ENCODE measurements at regions not wholly inside any gene's neighbourhood (a gene's known extent, or its start where the extent isn't known, plus 50 kb on each side); places are given as distances from the start of the nearest gene placed in this dataset.

- Histone ChIP-seq H3K9ac (ENCODE audit: extremely low read depth, low read length, poor library complexity, severe bottlenecking) (no peak overlapping the region), H3K27me3 (ENCODE audit: control insufficient read depth, insufficient read depth, low read length, poor library complexity, severe bottlenecking) (no peaks in the 10 kb centered on the region), H3K4me1 (ENCODE audit: control insufficient read depth, insufficient read depth, low read length) (no peaks in the 10 kb centered on the region), H3K36me3 (ENCODE audit: control insufficient read depth, insufficient read depth, low read length) (no peaks in the 10 kb centered on the region), H3K27ac (ENCODE audit: low read depth, low read length) (no peak overlapping the region), H3K9me3 (ENCODE audit: control insufficient read depth, low read length) (no peaks in the 10 kb centered on the region), H3K4me3 (ENCODE audit: low read length) (no peak overlapping the region)
- Mint-ChIP-seq H3K36me3 (ENCODE audit: low read depth) (no peaks in the 10 kb centered on the region), H3K27me3 (ENCODE audit: insufficient read depth) (no peaks in the 10 kb centered on the region), H3K4me3 (no peak overlapping the region), H3K4me1 (no peaks in the 10 kb centered on the region), H3K27ac (no peak overlapping the region), H3K9me3 (peaks cover 7% of the 10 kb centered on the region)
- no peak for TF ChIP-seq CTCF (conservative IDR thresholded peaks at IDR 0.05)
- no peak for DNase-seq
- WGBS, 2 experiments (ENCODE audit: insufficient coverage in 1 of 2, insufficient read length in 1 of 2), result 100% methylated on average over 1 of the region's 1 CpG; no CpG with 5 or more reads in 1 of the 2 experiments
Observed at GRCh38 chr5:105409695-105410094, 1847.1 kb upstream of the NUDT12 start.

- H3K27ac Mint-ChIP-seq, result no peak overlapping the region
- no peaks in the 10 kb centered on the region for H3K4me1 ChIP-seq (ENCODE audit: control insufficient read depth, insufficient read depth, low read length)
Observed at GRCh38 chr5:105407200-105407599, 1844.6 kb upstream of the NUDT12 start.

GRCh38 chr5:105397749-105398148 lies 1835.2 kb upstream of the NUDT12 start:
- Mint-ChIP-seq H3K36me3 (ENCODE audit: low read depth) (no peaks in the 10 kb centered on the region), H3K4me3 (no peak overlapping the region), H3K4me1 (no peaks in the 10 kb centered on the region), H3K27ac (no peak overlapping the region), H3K27me3 (ENCODE audit: insufficient read depth) (no peaks in the 10 kb centered on the region), H3K9me3 (no peaks in the 10 kb centered on the region)
- WGBS, 2 experiments (ENCODE audit: insufficient coverage in 1 of 2, insufficient read length in 1 of 2), result 78% methylated on average over 1 of the region's 1 CpG; no CpG with 5 or more reads in 1 of the 2 experiments
- Histone ChIP-seq H3K27me3 (ENCODE audit: control insufficient read depth, insufficient read depth, low read length, poor library complexity, severe bottlenecking) (no peaks in the 10 kb centered on the region), H3K4me3 (ENCODE audit: low read length) (no peak overlapping the region), H3K27ac (ENCODE audit: low read depth, low read length) (no peak overlapping the region), H3K36me3 (ENCODE audit: control insufficient read depth, insufficient read depth, low read length) (no peaks in the 10 kb centered on the region), H3K4me1 (ENCODE audit: control insufficient read depth, insufficient read depth, low read length) (no peaks in the 10 kb centered on the region), H3K9ac (ENCODE audit: extremely low read depth, low read length, poor library complexity, severe bottlenecking) (no peak overlapping the region), H3K9me3 (ENCODE audit: control insufficient read depth, low read length) (no peaks in the 10 kb centered on the region)
- no peak for TF ChIP-seq CTCF (conservative IDR thresholded peaks at IDR 0.05)
- DNase-seq, result no peak

More at GRCh38 chr5:105407200-105407599, 1844.6 kb upstream of the NUDT12 start:
- no peak overlapping the region for H3K4me3 ChIP-seq (ENCODE audit: low read length)
- Mint-ChIP-seq H3K4me1 (no peaks in the 10 kb centered on the region), H3K27me3 (ENCODE audit: insufficient read depth) (no peaks in the 10 kb centered on the region), H3K4me3 (no peak overlapping the region), H3K36me3 (ENCODE audit: low read depth) (no peaks in the 10 kb centered on the region), H3K9me3 (no peaks in the 10 kb centered on the region)
- no peak overlapping the region for H3K27ac ChIP-seq (ENCODE audit: low read depth, low read length)
- H3K27me3 ChIP-seq (ENCODE audit: control insufficient read depth, insufficient read depth, low read length, poor library complexity, severe bottlenecking), result no peaks in the 10 kb centered on the region
- H3K9ac ChIP-seq (ENCODE audit: extremely low read depth, low read length, poor library complexity, severe bottlenecking), result no peak overlapping the region
- no peak for TF ChIP-seq CTCF (conservative IDR thresholded peaks at IDR 0.05)
- WGBS, 2 experiments (ENCODE audit: insufficient coverage in 1 of 2, insufficient read length in 1 of 2), result 100% methylated on average over 1 of the region's 1 CpG
- no peaks in the 10 kb centered on the region for H3K36me3 ChIP-seq (ENCODE audit: control insufficient read depth, insufficient read depth, low read length)
- no peaks in the 10 kb centered on the region for H3K9me3 ChIP-seq (ENCODE audit: control insufficient read depth, low read length)
- DNase-seq, result no peak

All from endodermal cell (in vitro differentiated cells).